Breast epithelium (tissue), 3 donors: ENCODE measurements at regions not wholly inside any gene's neighbourhood (a gene's known extent, or its start where the extent isn't known, plus 50 kb on each side); places are given as distances from the start of the nearest gene placed in this dataset.

Experiments used
- CTCF ChIP-seq, 3 donors: fragments of 450-650 bp; IDR thresholded peaks; one replicate each; pipeline ENCODE4 v1.5.1; 2016 to 2017; ENCODE audit warnings: antibody characterized with exemption in 3 of 3, mild to moderate bottlenecking in 3 of 3, moderate library complexity in 3 of 3
- POLR2A ChIP-seq: fragments of 450-650 bp; IDR thresholded peaks from one replicate; pipeline ENCODE4 v1.6.1; 2016; ENCODE audit warnings: antibody characterized with exemption, mild to moderate bottlenecking, moderate library complexity
- POLR2AphosphoS5 ChIP-seq, 3 donors: sonication (generic); formaldehyde crosslinking; IDR thresholded peaks; one replicate each; pipeline ENCODE4 v1.6.1; 2017; ENCODE audit warnings: antibody characterized with exemption in 3 of 3

- TF ChIP-seq POLR2AphosphoS5 (IDR thresholded peaks at IDR 0.05) (no peak), CTCF (IDR thresholded peaks at IDR 0.05) (no peak), POLR2A (no peak)
Measured at GRCh38 chrX:145178268-145178667, 69.0 kb upstream of the SPANXN1 start.
